Common myeloid progenitor, CD34-positive (primary cell): ENCODE measurements at regions not wholly inside any gene's neighbourhood (a gene's known extent, or its start where the extent isn't known, plus 50 kb on each side); places are given as distances from the start of the nearest gene placed in this dataset.

Experiments
- CTCF ChIA-PET: fragments of 350-600 bp; sonication (Branson Sonifier 250); formaldehyde crosslinking; loops from one replicate; lab custom pipeline; 2021; ENCODE audit warnings: antibody characterized with exemption; lab: Charles Lee
- POLR2A ChIA-PET: fragments of 350-600 bp; sonication (Branson Sonifier 250); formaldehyde crosslinking; loops from one replicate; lab custom pipeline; 2021; ENCODE audit warnings: antibody characterized with exemption; lab: Charles Lee
- DNase-seq, 3 donors: peaks; one replicate each; pipeline versions ENCODE4 v3.0.0 to v3.0.0-alpha.2; 2013
- H3K27ac ChIP-seq, 2 experiments: 1 replicate in 1 of 2; 2 replicates in 1 of 2; pipeline ENCODE4 v1.7.0; 2013; ENCODE audit warnings: inconsistent platforms in 2 of 2, low read length in 2 of 2, mild to moderate bottlenecking in 2 of 2, low read depth in 1 of 2, moderate library complexity in 1 of 2; ENCODE audit not compliant: severe bottlenecking in 2 of 2, insufficient read depth in 1 of 2, poor library complexity in 1 of 2
- H3K27me3 ChIP-seq, 5 experiments: replicated peaks in 2 of 5; 1 replicate in 3 of 5; 2 replicates in 2 of 5; pipeline versions ENCODE4 v1.6.1 to v1.7.0; 2013; ENCODE audit warnings: low read length in 4 of 5, mild to moderate bottlenecking in 2 of 5, moderate library complexity in 2 of 5, inconsistent platforms in 1 of 5; ENCODE audit not compliant: insufficient read depth in 5 of 5, control insufficient read depth in 4 of 5
- H3K36me3 ChIP-seq, 4 experiments: 1 replicate in 2 of 4; 2 replicates in 2 of 4; pipeline versions ENCODE4 v1.6.1 to v1.7.0; 2013; ENCODE audit warnings: low read length in 3 of 4, control low read depth in 1 of 4, mild to moderate bottlenecking in 1 of 4; ENCODE audit not compliant: control insufficient read depth in 4 of 4, insufficient read depth in 4 of 4
- H3K4me1 ChIP-seq, 4 experiments: 1 replicate in 3 of 4; 2 replicates in 1 of 4; pipeline versions ENCODE4 v1.6.1 to v1.7.1; 2013; ENCODE audit warnings: low read length in 3 of 4, mild to moderate bottlenecking in 3 of 4, control low read depth in 1 of 4, inconsistent platforms in 1 of 4, moderate library complexity in 1 of 4; ENCODE audit not compliant: control insufficient read depth in 4 of 4, insufficient read depth in 4 of 4; ENCODE audit errors: control extremely low read depth in 1 of 4
- H3K4me3 ChIP-seq, 7 experiments: 1 replicate in 4 of 7; 2 replicates in 3 of 7; pipeline versions ENCODE4 v1.5.1 to v1.7.0; 2013; ENCODE audit warnings: mild to moderate bottlenecking in 7 of 7, low read length in 6 of 7, moderate library complexity in 6 of 7, inconsistent platforms in 2 of 7, low read depth in 2 of 7, control low read depth in 1 of 7; ENCODE audit not compliant: insufficient read depth in 4 of 7, control insufficient read depth in 1 of 7; ENCODE audit errors: extremely low read depth in 1 of 7
- H3K9me3 ChIP-seq, 5 experiments: 1 replicate in 4 of 5; 2 replicates in 1 of 5; pipeline versions ENCODE4 v1.6.1 to v1.7.1; 2013; ENCODE audit warnings: low read length in 4 of 5, mild to moderate bottlenecking in 2 of 5, inconsistent platforms in 1 of 5, low read depth in 1 of 5, moderate library complexity in 1 of 5; ENCODE audit not compliant: control insufficient read depth in 4 of 5, insufficient read depth in 2 of 5; ENCODE audit errors: control extremely low read depth in 1 of 5
- WGBS: methylation state at CpG from one replicate; pipeline ENCODE4 v1.1.5; 2013; ENCODE audit not compliant: insufficient coverage; 5-methylcytosine and 5-hydroxymethylcytosine counted together

DNA sequence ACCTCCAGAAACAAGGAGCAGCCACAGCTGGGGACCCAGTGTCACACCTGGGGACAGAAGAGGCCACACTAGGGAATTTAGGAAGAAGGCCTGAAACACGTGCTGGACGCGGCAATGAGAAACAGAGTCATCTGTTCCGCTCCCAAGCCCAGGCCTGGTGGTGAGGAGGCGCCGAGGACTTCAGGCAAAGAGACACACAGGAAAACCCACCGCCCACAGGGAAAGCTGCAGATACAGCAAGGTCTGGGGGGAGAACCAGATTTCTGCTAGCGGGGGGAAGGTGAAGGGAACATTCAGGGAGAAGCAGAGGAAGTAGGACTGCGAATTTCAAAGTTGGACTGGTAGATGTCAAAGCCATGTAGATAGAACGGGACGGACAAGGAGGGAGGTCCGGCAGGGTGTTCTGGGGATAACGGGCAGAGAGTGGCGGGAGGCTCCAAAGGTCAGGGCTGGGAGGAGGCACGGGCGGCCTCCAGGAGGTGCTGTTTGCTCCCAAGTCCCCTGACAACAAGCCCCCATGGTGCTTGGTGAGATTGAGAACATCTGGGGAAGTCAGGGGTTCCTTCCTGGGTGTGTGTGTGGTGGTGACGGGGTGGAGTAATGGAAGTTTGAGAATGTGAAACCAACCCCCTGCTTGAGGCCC is 351.7 kb upstream of the MYT1L start:
- H3K4me1 ChIP-seq: peaks cover 10 to 66% (median 62%) of the 10 kb centered on the region in 4 experiments
- H3K9me3 ChIP-seq: no peaks in the 10 kb centered on the region
- H3K27ac ChIP-seq: peak overlapping the region in 1 of 2 experiments; percentile 46
- peak in 1 of 3 donors; percentile 30 for DNase-seq
- ChIA-PET POLR2A (interaction anchor here (0.6 kb wide), 1 partner anchor 855 kb away, joined by 3 read pairs; no protein-coding TSS in a partner anchor), CTCF (interaction anchor here (1.2 to 1.6 kb wide), 4 partner anchors 13 to 68 kb away, joined by 3 to 6 read pairs (median 4); no protein-coding TSS in a partner anchor)
- peak overlapping the region in 4 of 7 experiments; percentile 16 to 57 (median 38) for H3K4me3 ChIP-seq
- H3K36me3 ChIP-seq: no peaks in the 10 kb centered on the region
- no peaks in the 10 kb centered on the region for H3K27me3 ChIP-seq
- 94% methylated on average over 13 of the region's 17 CpGs for WGBS

GRCh38 chr2:2681711-2682251 is 350.7 kb upstream of the MYT1L start:
- Histone ChIP-seq H3K4me1 (peaks cover 10 to 56% (median 52%) of the 10 kb centered on the region in 4 experiments), H3K9me3 (no peaks in the 10 kb centered on the region), H3K27me3 (no peaks in the 10 kb centered on the region), H3K4me3 (peak overlapping the region in 1 of 7 experiments; percentile 26), H3K27ac (no peak overlapping the region), H3K36me3 (no peaks in the 10 kb centered on the region)
- peak; percentile 36 to 73 (median 63) for DNase-seq
- CTCF ChIA-PET: interaction anchor here (1.2 kb wide), 1 partner anchor 67 kb away, joined by 4 read pairs; no protein-coding TSS in a partner anchor
- 13% methylated on average over 14 of the region's 16 CpGs for WGBS
- POLR2A ChIA-PET: no interaction called here

- Histone ChIP-seq H3K27me3 (no peaks in the 10 kb centered on the region), H3K27ac (no peak overlapping the region), H3K9me3 (no peaks in the 10 kb centered on the region), H3K36me3 (no peaks in the 10 kb centered on the region), H3K4me1 (peaks cover 10 to 49% (median 45%) of the 10 kb centered on the region in 4 experiments), H3K4me3 (no peak overlapping the region)
- no peak for DNase-seq
- 87% methylated on average over 3 of the region's 4 CpGs for WGBS
- ChIA-PET CTCF (no interaction called here), POLR2A (no interaction called here)
These were observed 350.0 kb upstream of the MYT1L start for GRCh38 chr2:2681085-2681484.

DNA sequence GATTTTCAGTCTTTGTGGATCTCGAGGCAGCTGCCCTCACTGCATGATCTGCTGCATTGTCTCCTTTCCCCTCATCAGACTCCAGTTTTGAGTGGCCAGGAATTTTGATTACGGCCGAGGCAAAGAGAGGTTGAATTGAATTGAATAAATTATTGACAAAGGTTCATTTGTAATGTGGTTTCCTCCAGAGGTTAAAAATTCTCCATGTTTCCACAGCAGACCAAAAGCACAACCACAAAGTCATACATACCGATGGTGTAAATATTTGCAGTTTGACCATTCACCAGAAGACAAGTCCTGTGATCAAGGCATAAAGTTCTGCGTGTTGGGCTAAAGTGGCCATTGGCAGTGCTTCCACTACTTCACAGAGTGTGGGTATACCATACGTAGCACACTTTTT is 343.8 kb upstream of the MYT1L start:
- H3K4me1 ChIP-seq: peaks cover 0 to 9% (median 4%) of the 10 kb centered on the region in 4 experiments
- no peaks in the 10 kb centered on the region for H3K36me3 ChIP-seq
- H3K9me3 ChIP-seq: no peaks in the 10 kb centered on the region
- no peak overlapping the region for H3K4me3 ChIP-seq
- H3K27me3 ChIP-seq: no peaks in the 10 kb centered on the region
- 100% methylated on average over 2 of the region's 6 CpGs for WGBS
- CTCF ChIA-PET: no interaction called here
- no peak overlapping the region for H3K27ac ChIP-seq
- no peak for DNase-seq
- POLR2A ChIA-PET: no interaction called here

DNA sequence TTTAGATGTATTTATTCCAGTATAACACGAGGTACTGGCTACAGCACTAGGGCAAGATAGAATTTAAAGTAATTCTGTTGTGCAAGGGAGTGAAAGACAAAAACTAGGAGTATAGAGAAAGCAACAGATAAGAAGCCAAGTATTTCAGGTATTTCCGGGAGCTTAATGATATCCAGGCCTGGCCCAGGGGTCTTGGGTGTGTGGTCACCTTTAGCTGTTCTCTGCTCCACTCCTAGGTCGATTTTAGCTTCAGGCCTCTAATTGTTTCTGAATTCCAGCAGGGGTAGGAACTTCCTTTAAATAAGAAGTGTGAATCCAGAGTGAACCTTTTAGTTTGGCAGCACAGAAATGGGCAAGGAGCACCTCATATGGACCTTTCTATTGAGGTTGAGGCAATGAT is 342.3 kb upstream of the MYT1L start:
- peaks cover 0 to 9% (median 4%) of the 10 kb centered on the region in 4 experiments for H3K4me1 ChIP-seq
- WGBS: 96% methylated on average over 3 of the region's 3 CpGs
- H3K27ac ChIP-seq: no peak overlapping the region
- H3K9me3 ChIP-seq: no peaks in the 10 kb centered on the region
- no peak overlapping the region for H3K4me3 ChIP-seq
- DNase-seq: no peak
- ChIA-PET POLR2A (no interaction called here), CTCF (no interaction called here)
- H3K36me3 ChIP-seq: no peaks in the 10 kb centered on the region
- no peaks in the 10 kb centered on the region for H3K27me3 ChIP-seq

GRCh38 chr2:2672249-2672648 is 341.2 kb upstream of the MYT1L start:
- CTCF ChIA-PET: no interaction called here
- 100% methylated on average over 14 of the region's 14 CpGs for WGBS

DNA sequence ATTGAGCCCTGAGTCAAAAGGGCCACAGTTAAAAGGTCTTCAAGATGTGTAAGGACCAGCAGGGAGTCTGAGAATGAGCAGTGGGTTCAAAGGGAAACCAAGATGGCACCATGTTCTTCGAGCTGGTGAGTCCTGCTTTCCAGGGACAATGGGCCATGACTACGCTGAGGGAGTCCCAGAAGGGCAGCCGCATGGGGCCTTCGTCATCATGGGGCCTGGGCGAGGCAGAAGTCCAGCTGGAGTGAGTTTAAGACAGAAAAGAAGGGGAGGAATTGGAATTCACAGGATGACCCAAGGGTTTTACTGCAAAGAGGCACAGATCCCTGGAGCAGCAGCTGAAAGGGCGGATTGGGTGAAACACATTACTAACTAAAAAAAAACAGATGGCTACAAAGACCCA is 340.8 kb upstream of the MYT1L start:
- POLR2A ChIA-PET: interaction anchor here (0.6 kb wide), 1 partner anchor 1283 kb away, joined by 3 read pairs; no protein-coding TSS in a partner anchor
- Histone ChIP-seq H3K9me3 (no peaks in the 10 kb centered on the region), H3K36me3 (no peaks in the 10 kb centered on the region), H3K27ac (no peak overlapping the region), H3K4me3 (no peak overlapping the region), H3K4me1 (peaks cover 0 to 9% (median 4%) of the 10 kb centered on the region in 4 experiments), H3K27me3 (no peaks in the 10 kb centered on the region)
- CTCF ChIA-PET: no interaction called here
- DNase-seq: no peak
- 100% methylated on average over 6 of the region's 6 CpGs for WGBS

More at GRCh38 chr2:2672249-2672648, 341.2 kb upstream of the MYT1L start:
- H3K27me3 ChIP-seq: no peaks in the 10 kb centered on the region
- H3K27ac ChIP-seq: no peak overlapping the region
- no peaks in the 10 kb centered on the region for H3K36me3 ChIP-seq
- H3K4me3 ChIP-seq: no peak overlapping the region
- no peak for DNase-seq
- POLR2A ChIA-PET: no interaction called here
- H3K9me3 ChIP-seq: no peaks in the 10 kb centered on the region
- H3K4me1 ChIP-seq: peaks cover 0 to 9% (median 4%) of the 10 kb centered on the region in 4 experiments
